SK-MEL-5 (cell line): ENCODE measurements at regions not wholly inside any gene's neighbourhood (a gene's known extent, or its start where the extent isn't known, plus 50 kb on each side); places are given as distances from the start of the nearest gene placed in this dataset.

Source experiments
- DNase-seq: peaks from one replicate; pipeline ENCODE4 v3.0.0-alpha.2; 2016; ENCODE audit warnings: low read depth, low spot score
- in situ Hi-C: cut with HindIII; loops from 2 replicates; pipeline ENCODE4 v1.10.0; 2016; ENCODE audit warnings: low sequenced_read_pairs, high pct_unique_total_duplicates, low pct_unique_long_range_greater_than_20kb

- in situ Hi-C loops: no loop called here
- no peak for DNase-seq
Observed at GRCh38 chr6:139581485-139581865, 207.0 kb upstream of the CITED2 start.

- in situ Hi-C loops: no loop called here
Observed at GRCh38 chr6:139580592-139581484, 206.4 kb upstream of the CITED2 start.

GRCh38 chr6:139577763-139578604 lies 203.5 kb upstream of the CITED2 start:
- in situ Hi-C loops: no loop called here

More at GRCh38 chr6:139580592-139581484, 206.4 kb upstream of the CITED2 start:
- DNase-seq: no peak

GRCh38 chr6:139577124-139577762 lies 202.8 kb upstream of the CITED2 start:
- no peak for DNase-seq
- in situ Hi-C loops: no loop called here

More at GRCh38 chr6:139577763-139578604, 203.5 kb upstream of the CITED2 start:
- no peak for DNase-seq

- in situ Hi-C loops: no loop called here
- DNase-seq: no peak
Observed at GRCh38 chr6:139572001-139572400, 197.6 kb upstream of the CITED2 start.

GRCh38 chr6:139570166-139570565 lies 195.7 kb upstream of the CITED2 start:
- DNase-seq: no peak
- in situ Hi-C loops: no loop called here

GRCh38 chr6:139569566-139569965 lies 195.1 kb upstream of the CITED2 start:
- in situ Hi-C loops: no loop called here

GRCh38 chr6:139568956-139569538 lies 194.6 kb upstream of the CITED2 start:
- in situ Hi-C loops: no loop called here
- no peak for DNase-seq

More at GRCh38 chr6:139569566-139569965, 195.1 kb upstream of the CITED2 start:
- DNase-seq: no peak

GRCh38 chr6:139568151-139568955 lies 193.9 kb upstream of the CITED2 start:
- no peak for DNase-seq
- in situ Hi-C loops: no loop called here

GRCh38 chr6:139567095-139567494 lies 192.6 kb upstream of the CITED2 start:
- in situ Hi-C loops: no loop called here
- no peak for DNase-seq

GRCh38 chr6:139565591-139565990 lies 191.1 kb upstream of the CITED2 start:
- in situ Hi-C loops: no loop called here
- no peak for DNase-seq

- in situ Hi-C loops: no loop called here
- DNase-seq: no peak
Observed at GRCh38 chr6:139557547-139557946, 183.1 kb upstream of the CITED2 start.

- in situ Hi-C loops: no loop called here
- DNase-seq: no peak
Observed at GRCh38 chr6:139556532-139556931, 182.1 kb upstream of the CITED2 start.

- in situ Hi-C loops: no loop called here
- DNase-seq: no peak
Observed at GRCh38 chr6:139553916-139554315, 179.5 kb upstream of the CITED2 start.

- in situ Hi-C loops: no loop called here
- DNase-seq: no peak
Observed at GRCh38 chr6:139551376-139551775, 176.9 kb upstream of the CITED2 start.

GRCh38 chr6:139550361-139550760 lies 175.9 kb upstream of the CITED2 start:
- no peak for DNase-seq
- in situ Hi-C loops: no loop called here

- in situ Hi-C loops: no loop called here
- no peak for DNase-seq
Observed at GRCh38 chr6:139549561-139550070, 175.2 kb upstream of the CITED2 start.
